ENCODE measurements at regions not wholly inside any gene's neighbourhood (a gene's known extent, or its start where the extent isn't known, plus 50 kb on each side); places are given as distances from the start of the nearest gene placed in this dataset.

DNA sequence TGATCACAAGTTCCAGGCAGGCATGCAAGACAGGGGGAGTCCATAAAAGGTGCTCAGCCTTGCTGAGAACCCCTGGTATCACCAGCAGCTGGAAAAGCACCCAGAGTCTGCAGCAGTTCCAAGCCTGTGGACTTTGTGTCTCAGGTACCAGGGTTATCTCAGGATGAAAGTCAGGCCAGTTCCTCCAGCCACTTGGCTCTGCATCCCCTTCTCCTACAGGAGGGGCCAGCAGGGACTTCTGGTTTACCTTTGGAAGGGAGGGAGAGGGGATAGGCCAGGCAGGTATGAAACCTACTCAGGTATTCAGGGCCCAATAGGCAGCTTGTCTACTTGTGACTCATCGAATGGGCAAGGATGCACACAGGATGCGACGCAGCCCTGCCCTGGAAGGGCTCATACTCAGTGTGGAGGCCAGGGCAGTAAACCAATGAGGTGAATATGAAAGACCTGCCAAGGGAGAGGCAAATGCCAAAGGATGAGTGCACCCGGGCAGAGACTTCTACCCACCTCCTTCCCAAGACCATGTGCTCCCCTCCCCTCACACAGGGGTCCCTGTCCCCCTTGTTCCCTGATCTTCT lies 148.2 kb downstream of the SLC38A6 start:
- DNase-seq: no peak

DNA sequence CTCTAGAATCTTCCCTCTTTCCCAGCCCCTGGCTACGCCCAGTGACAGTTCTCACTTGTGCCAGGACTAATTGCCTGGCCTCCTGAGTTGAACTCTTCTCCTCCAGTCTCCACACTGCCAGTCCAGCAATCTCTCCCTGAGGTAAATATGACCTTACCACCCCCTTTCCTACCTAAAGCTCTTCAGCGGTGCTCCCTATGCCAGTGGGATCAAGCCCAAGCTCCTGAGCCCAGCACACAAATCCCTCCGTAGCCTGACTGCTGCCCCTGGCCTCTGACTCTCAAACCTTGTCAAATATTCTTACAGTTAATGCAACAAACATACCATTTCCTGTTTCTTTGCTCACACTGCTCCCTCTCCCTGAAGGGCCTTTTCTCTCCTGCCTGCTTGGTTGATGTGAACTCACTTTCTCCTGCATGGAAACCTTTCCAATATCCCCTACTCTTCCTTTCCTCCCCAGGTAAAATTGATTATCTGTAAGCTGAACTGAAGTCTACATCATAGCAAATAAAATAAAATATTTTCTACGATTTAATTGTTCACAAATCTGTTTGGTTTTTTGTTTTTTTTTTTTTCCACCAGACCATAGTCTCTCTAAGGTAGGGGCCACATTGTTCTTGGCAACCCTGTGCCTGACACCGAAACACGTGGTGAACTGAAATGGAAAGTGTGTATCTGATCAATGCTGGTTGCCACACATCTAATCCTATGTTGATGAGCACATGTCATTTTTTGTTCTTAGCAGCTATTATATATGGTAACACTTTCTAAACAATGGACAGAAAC lies 147.5 kb downstream of the SLC38A6 start:
- DNase-seq: no peak

DNA sequence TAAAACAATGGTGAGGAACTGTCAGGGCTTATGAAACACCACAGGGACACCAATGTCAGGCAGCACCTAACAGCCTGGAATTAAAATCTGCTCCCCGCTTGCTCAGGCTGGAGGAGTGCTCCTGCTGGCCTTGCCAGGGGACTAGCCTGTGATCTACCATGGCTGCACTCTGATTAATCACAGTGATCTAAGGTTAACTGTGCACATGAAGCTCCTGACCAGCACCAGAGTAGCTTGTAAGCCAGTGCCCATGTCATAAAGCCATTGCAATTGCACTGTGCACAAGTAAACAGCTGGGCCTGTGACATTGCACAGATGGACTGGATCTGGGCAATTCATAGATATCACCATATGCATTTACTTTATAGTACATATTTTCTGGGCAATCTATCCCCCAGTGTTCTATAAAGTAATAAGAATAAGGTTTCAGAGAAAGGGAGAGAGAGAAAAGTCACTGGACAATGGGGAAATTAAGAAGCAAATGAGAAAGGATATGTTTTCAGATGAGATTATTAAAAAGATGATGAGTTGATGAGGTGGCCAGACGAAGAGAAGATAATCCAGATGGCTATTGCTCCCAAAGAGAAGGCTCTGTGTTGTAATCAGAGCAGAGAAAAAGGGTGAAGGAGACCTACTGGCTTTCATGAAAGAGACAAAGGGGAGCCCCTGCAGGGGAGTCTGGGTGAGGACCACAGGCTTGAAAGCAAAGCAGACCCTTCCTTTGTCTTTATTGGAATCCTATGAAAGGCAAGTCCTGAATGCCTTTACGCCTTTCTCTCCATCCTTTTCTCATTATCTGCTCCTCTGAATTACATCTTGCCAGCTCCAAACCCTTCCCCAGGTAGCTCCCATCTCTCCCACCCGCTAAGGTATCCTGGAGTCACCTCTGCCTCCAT lies 145.8 kb downstream of the SLC38A6 start:
- no peak for DNase-seq

DNA sequence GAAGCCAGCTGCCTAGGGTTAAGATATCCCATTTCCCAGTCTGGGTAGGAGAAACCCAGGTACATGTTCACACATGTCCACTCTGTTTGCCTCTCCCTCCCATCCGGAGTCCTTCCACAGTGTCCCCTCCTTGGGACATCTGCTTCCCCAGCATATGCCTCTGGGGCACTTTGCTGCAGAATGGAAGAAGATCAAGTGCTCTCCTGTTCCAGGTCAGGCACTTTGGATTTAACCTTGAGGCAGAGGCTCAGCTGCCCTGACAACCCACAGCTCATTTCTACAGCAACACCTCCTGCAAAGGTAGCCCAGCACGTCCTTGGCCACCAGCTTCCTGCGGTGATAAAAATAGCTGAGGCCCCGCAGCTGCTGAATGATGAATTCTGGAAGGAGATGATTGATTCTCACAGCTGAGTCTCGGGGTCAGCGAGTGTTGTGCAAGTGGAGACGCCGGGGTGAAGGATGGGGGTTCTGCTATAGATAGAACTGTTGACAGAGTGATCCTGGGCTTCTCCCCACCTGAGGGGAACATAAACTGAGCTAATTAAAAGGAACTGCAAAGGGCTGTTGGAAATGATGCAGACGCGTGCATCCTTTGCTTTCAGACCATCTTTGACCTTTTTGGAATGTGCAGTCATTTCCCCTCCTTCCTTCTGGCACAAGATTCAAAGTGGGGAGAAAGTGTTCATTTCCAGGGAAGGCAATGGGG lies 145.0 kb downstream of the SLC38A6 start:
- no peak for DNase-seq

DNA sequence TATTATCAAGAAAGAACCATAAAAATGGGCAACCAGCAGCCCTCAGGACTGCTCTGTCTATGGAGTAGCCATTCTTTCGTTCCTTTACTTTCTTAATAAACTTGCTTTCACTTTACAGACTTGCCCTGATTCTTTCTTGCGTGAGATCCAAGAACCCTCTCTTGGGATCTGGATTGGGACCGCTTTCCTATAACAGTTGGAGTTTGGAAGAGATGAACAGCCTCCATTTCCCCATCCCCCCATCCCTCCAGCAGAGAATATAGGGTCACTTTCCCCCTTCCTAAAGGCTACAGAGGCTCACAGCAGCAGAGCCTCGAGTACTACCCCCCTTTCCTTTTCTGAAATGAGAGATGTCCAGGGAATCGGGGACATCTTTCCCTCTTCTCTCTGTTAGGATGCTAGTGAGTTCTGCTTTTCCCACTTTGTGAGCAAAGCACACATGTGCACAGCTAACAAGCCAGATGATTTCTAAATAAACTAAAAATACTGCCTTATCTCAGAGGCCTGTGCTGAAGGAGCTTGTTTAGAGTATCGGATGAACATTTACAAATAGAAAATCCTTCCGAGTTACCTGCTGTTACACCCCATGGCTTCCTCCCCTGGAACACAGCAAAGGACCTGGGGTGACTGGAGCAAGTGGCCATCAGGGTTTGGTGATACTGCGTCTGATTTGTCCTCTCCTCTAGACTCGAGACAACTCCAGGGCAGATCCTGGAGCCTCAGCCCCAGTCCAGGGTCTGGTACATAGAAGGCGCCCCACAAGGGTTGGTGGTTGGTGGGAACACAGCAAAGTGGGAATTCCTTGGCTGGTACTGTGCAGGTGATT lies 144.2 kb downstream of the SLC38A6 start:
- no peak for DNase-seq

DNA sequence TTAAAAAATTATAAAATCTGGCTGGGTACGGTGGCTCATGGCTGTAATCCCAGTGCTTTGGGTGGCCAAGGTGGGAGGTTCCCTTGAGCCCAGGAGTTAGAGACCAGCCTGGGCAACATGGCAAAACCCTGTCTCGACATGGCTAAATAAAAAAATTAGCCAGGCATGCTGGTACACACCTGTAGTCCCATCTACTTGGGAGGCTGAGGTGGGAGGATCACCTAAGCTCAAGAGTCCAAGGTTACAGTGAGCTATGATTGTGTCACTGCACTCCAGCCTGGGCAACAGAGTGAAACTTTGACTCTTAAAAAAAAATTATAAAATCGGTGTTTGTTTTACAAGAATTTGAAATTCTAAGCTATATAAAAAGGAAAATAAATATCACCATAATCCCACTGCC lies 141.8 kb downstream of the SLC38A6 start:
- DNase-seq: no peak

DNA sequence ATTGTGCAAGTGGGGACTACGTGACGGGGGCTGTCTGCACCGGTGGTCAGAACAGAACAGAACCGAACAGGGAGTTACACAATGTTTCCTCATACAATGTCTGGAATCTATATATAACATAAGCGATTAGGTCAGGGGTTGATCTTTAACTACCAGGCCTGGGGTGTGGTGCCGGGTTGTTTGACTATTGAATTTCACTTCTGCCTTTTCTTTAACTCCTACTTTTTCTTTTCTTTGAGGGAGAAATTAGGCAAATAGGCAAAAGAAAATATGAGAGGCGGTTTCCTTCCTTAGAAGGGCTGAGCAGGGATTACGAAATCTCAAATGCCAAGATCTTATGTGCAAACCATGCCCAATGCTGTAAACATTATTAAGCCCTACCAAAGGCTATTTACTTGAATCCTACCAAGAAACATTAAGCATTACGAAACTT lies 140.3 kb downstream of the SLC38A6 start:
- no peak for DNase-seq

DNA sequence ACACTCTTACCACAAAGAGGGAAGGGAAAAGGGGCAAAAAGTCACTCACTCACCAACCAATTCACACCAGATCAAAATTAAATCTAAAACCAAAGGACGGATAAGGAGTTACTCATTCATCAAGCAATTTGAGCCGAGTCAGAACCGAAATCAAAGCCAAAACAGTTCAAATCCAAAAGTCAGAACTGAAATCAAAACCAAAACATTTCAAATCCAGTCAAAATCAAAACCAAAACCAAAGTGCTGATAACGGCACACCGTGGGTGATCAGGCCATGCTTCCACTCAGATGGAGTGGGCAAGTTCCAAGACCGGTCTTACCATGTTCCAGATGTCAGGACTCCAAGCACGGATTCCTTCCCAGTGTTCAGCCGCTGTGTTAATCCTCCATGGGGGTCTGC lies 139.5 kb downstream of the SLC38A6 start:
- no peak for DNase-seq

DNA sequence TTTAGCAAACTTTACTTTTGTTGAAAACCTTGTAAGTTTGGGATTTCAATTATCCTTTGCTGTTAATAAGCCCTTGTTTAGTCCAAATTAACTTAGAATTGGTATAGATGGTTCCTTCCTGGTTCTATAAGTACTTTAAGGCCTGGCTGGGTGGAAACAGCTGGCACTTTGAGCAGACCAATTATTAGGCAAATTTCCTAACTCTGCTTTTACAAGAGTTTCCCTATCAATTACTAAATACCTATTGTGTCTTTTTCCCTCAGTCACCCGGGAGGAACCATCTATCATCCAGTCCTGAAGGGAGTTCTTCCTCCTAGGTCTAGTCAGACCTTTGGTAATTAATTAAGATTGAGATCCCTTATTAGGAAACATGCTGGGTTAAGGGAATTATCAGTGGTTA lies 138.0 kb downstream of the SLC38A6 start:
- DNase-seq: no peak

DNA sequence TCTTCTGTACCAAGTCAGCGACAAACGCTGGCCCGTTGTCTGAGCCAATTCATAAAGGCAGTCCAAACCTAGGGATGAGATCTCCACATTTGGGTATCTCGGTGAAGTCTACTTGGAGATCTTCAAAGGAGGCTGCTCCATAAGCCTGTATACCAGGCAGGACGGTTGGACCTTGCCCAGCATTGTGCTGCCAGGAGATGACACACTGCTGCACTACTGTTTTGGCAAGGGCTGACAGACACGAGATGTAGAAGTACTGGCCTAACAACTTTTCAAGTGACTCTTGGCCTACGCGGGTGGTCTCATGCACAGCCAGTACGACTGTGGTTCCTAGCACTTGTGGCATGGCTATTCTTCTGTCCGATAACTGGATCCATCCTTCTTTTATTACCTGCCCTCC lies 135.3 kb downstream of the SLC38A6 start:
- no peak for DNase-seq

DNA sequence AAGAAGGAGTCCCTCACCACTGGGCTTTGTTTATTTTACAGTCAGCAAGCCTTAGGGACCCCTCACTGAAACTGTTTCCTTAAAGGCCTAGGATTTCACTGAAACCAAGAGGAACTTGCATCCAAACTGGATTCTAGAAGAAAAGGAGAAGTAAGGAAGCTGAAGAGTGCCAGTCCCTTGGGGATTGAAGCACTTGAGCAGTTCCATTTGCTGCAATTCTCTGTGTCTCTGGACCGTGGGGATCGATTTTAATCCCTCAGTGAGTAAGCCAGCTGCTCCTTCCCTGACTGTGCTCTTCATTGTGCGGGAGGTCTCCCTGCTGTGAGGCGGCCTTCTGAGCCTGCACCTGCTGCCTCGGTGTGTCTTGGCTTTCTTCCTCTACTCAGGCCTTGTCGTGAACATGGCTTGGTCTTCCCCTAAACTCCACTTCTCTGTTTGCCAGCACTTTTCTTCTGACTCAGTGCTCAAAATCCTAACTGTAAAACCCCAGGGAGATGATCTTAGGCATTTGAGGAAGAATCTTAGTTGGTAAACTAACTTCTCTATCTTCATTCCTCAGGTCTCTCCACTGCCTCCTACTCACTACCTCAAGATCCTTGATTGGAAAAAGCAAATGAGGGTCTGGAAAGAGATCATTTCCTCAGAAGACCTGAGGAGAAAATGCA lies 132.6 kb downstream of the SLC38A6 start:
- DNase-seq: no peak

DNA sequence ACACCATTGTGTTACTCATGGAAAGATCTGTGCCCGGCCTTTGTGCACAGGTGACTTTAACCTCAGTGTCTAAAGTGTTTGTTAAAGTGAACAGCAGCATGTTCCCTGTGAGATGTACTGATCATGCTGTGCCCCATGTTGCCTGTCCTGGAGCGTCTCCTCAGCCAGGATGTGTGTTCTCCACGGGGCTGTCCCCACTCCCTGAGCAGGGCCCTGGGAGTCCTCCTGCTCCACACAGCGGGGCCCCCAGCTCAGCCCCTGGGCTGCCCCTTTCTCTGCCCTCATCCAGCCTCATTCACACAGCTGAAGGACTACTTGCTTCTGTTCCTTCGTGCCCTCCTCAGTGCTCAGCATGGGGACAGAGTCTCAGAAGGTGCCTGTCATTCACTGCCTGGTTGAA lies 131.5 kb downstream of the SLC38A6 start:
- DNase-seq: no peak

DNA sequence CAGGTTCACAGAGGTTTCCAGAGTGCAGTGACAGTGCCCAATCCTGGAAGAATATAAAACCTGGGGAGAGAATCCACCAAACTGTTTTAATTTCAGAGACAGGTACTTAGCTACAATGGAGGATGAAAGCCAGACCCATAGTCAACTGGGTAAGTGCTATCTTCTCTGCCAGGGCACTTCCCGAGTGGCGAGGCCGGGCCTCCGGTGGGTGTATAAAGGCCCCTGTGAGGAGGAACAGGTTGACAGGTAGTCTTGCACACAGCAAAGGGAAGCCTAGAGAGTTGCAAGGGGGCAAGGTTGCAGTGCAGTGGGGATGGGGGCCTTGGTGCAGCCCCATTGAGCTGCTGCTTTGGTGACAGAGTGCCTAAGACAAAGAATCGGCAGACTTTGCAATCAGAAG lies 130.7 kb downstream of the SLC38A6 start:
- no peak for DNase-seq

DNA sequence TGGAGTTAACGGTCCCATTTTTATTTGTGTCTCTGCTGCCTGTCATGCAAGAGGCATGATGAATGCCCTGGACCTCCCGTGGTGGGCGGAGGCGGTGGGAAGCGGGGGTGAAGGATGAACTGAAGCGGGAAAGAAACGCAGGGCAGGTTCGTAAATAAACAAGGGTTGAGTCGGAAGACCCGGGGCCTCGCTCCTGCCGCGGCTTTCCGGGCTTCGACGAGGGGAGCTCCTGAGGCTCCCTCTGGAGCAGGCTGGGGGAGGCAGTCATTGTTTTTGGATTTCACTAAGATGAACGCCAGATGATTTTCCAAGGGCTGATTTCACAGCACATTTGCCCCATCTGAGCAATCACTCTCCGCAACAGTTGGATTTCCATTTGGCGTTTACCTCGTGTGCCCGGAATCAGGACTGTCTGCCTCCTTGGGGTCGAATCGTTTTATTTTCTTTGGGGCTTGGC lies 130.2 kb downstream of the SLC38A6 start:
- DNase-seq: no peak

DNA sequence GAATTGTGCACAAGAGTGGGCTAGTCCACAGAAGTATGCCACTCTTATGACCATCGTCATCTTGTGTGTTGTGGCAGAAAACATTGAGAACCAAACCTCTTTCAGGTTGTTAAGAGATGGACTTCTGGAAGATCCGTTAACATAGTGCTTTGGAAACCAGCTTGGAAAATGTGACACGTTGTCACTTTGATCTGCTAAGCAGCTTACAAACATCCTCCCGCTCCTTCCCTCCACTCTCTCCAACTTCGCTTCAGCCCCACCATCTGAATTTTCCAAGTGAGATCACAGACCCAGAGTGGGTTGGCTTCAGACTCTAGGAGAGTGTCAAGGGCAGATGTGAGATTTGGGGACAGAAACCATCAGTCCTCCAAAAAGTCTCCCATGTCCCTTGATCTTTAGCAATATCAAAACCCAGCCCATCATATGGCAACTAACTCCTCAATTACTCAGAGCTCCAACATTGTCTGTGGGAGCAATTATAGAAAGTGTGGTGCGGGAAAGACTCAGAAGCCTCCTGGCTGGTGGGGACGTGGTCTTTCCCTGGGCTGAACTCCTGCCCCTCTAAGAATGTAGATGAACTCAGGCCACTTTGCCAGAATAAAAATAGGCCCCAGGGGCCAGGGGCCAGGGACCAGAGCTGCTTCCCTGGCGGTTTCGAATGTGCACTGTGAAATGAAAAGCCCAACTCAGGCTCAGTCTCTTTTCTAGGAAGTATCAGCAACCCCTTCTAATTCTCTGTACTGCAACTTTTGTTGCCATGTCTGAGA lies 129.5 kb downstream of the SLC38A6 start:
- DNase-seq: no peak

DNA sequence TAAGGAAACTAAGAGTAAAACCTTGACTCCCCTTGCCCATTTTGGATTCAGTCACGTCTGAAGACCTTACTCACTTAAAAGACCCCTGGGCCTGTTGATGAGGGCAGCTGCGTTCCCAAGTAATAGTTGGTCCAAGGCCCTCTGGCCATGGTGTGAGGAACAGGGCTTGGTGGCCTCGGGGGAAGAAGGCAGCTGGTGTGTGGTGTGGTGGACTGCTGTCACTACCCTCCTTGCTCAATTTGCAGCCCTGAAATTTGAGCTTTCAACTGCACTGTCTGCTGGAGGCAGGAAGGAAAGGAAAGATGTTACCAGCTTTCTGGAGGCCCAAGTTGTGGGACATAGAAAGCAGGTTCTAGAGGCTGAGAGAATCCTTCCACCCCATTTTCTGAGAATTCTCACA lies 128.2 kb downstream of the SLC38A6 start:
- no peak for DNase-seq

DNA sequence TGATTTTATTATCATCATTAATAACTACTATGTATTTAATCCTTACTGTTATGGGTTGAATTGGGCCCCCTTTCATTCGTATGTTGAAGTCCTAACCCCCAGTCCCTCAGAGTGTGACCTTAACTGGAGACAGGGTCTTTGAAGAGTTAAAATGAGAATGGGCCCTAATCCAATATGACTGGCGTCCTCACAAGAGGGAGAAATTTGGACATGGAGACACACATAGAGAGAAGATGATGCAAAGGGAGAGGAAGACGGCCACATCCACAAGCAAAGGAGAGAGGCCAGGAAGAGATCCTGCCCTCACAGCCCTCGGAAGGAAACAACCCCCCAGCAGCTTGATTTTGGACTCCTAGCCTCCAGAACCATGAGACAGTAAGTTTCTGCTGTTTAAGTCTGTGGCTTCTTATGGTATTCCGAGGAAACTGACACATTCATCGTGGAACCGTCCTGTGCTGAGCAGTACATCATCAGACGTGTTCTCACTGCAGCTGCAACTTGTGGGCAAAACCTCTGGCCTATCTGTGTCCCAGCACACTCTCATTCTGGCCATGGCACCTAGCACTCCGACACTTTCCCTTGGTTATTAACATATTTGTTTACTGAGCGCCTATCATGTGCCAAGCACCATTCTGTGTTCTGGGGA lies 127.6 kb downstream of the SLC38A6 start:
- no peak for DNase-seq

DNA sequence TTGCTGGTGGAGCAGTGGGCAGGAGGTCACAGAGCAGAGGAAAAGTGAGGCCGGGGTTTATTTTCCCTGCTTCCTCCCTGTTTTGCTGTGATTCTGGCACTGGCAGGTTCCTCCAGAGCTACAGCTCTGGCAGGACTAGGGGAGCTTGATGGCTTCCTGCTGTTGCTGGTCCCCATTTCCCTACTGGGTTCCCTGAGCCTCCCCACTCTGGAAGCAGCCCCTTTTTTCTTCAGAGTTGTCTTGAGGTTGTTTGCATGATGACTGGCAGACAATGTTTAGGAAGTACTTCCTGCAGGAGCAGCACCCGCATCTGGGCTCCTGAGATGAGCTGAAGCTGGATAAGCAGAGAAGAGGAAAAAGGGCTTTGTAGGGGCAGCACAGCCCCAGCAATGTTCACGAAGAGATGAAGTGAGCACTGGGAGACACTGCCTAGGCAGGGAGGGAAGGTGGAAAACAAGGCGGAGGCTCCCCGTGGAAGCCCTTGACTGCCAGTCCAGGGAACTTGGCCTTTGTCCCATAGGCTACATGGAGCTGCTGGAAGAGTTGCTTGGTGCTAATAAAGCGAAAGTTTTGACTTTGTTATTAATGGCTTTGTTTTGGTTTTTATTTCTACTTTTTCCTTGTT lies 126.9 kb downstream of the SLC38A6 start:
- no peak for DNase-seq

DNA sequence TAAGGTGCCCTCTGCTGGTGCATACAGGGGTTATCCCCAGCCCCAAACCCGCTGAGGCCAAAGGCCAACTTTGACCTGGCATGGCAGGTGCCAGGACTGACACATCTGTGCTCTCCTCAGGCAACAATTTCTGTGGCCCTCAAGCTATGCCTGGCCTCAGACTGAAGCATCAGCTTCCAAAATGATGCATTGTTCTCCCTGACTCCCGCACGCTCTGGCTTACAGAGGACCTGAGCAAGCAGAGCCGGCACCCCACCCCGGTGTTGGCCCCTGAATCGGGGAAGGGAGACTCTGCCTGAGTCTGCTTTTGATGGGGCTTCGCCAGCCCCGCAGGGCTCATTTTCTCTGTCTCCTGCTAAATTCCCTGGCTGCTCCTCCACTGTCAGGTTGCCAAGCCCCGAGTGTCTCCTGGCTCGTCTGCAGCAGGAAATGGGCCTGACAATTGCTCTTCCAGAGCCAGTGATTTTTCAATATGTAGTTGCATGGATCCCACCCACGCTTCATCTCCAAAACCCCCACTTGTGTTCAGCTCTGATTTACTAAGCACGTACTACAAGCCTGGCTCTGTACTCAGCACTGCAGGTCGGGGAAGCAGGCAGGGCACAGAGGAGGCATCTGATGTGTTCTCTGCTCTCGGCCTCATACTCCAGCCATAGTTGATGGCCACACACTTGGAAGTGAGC lies 126.1 kb downstream of the SLC38A6 start:
- no peak for DNase-seq

Measured in OCI-M1 (cell line).